ENCODE measurements at regions not wholly inside any gene's neighbourhood (a gene's known extent, or its start where the extent isn't known, plus 50 kb on each side); places are given as distances from the start of the nearest gene placed in this dataset.

- TF ChIP-seq, protein P1, sequence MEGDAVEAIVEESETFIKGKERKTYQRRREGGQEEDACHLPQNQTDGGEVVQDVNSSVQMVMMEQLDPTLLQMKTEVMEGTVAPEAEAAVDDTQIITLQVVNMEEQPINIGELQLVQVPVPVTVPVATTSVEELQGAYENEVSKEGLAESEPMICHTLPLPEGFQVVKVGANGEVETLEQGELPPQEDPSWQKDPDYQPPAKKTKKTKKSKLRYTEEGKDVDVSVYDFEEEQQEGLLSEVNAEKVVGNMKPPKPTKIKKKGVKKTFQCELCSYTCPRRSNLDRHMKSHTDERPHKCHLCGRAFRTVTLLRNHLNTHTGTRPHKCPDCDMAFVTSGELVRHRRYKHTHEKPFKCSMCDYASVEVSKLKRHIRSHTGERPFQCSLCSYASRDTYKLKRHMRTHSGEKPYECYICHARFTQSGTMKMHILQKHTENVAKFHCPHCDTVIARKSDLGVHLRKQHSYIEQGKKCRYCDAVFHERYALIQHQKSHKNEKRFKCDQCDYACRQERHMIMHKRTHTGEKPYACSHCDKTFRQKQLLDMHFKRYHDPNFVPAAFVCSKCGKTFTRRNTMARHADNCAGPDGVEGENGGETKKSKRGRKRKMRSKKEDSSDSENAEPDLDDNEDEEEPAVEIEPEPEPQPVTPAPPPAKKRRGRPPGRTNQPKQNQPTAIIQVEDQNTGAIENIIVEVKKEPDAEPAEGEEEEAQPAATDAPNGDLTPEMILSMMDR (conservative IDR thresholded peaks at IDR 0.05), result no peak
- no peak for TF ChIP-seq EZH2 (IDR thresholded peaks at IDR 0.05; ENCODE audit: low read depth)
Observed at GRCh38 chr11:70532066-70532440, 133.7 kb downstream of the CTTN start.
